HFF-Myc (cell line): ENCODE measurements at regions not wholly inside any gene's neighbourhood (a gene's known extent, or its start where the extent isn't known, plus 50 kb on each side); places are given as distances from the start of the nearest gene placed in this dataset.
"Not testable (repeated sequence)": the region's sequence is repeated elsewhere in the genome, so short reads cannot be mapped to it uniquely, and the experiment has no call there.

Source experiments
- DNase-seq: peaks from one replicate; pipeline ENCODE4 v3.0.0-alpha.2; 2011; ENCODE audit warnings: low read depth; ENCODE audit errors: extremely low read depth
- H3K4me3 ChIP-seq: replicated peaks from 2 replicates; pipeline ENCODE4 v1.5.1; 2011; ENCODE audit warnings: low read depth, mild to moderate bottlenecking, control low read depth, low read length
- CTCF ChIP-seq: IDR thresholded peaks from 2 replicates; pipeline ENCODE4 v1.5.1; 2012; ENCODE audit warnings: mild to moderate bottlenecking, low read depth, low read length, control low read depth; ENCODE audit errors: missing control alignments

- TF ChIP-seq CTCF = no peak
- H3K4me3 ChIP-seq = no peak overlapping the region
- DNase-seq = no peak
Observed at GRCh38 chr6:144364782-144365181, 79.6 kb downstream of the UTRN start.

- no peak for DNase-seq
- no peak for TF ChIP-seq CTCF
- no peak overlapping the region for H3K4me3 ChIP-seq
Observed at GRCh38 chr6:144365271-144365670, 80.1 kb downstream of the UTRN start.

- not testable (repeated sequence) for DNase-seq, H3K4me3 ChIP-seq
Observed at GRCh38 chr6:144369696-144370095, 84.6 kb downstream of the UTRN start.

DNA sequence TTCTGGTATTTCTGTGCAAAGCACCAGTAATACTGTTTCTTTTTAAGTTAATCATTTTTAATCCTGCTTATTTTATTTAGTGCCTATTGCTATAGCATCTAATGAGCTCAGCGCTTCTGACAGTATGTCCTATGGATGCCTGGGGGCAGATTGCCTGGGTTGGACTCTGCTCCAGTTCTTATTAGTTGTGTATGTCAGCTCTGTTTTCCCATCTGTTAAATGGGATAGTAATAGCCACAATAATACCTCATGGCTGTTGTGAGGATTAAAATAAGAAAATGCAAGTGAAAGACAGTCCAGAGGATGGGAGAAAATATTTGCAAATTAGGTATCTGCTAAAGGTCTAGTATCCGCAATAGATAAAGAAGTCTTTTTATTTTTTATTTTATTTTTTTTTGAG is 87.0 kb downstream of the UTRN start:
- no peak for TF ChIP-seq CTCF
- no peak for DNase-seq

GRCh38 chr6:144372611-144373594 is 87.8 kb downstream of the UTRN start:
- H3K4me3 ChIP-seq = no peak overlapping the region
- no peak for TF ChIP-seq CTCF
- no peak for DNase-seq

More for the DNA sequence above, 87.0 kb downstream of the UTRN start:
- no peak overlapping the region for H3K4me3 ChIP-seq

DNA sequence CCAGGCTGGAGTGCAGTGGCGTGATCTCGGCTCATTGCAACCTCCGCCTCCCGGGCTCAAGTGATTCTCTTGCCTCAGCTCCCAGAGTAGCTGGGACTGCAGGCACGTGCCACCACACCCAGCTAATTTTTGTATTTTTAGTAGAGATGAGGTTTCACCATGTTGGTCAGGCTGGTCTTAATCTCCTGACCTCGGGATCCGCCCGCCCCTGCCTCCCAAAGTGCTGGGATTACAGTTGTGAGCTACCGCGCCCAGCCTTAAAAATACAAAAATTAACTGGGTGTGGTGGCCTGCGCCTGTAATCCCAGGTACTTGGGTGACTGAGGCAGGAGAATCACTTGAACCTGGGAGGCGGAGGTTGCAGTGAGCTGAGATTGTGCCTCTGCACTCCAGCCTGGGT is 89.4 kb downstream of the UTRN start:
- not testable (repeated sequence) for H3K4me3 ChIP-seq, DNase-seq

- no peak overlapping the region for H3K4me3 ChIP-seq
- peak; percentile 11 for DNase-seq
- no peak for TF ChIP-seq CTCF
Observed at GRCh38 chr6:144377586-144378210, 92.6 kb downstream of the UTRN start.

GRCh38 chr6:144378437-144378836 is 93.3 kb downstream of the UTRN start:
- H3K4me3 ChIP-seq = no peak overlapping the region
- DNase-seq = no peak
- no peak for TF ChIP-seq CTCF
